H1 (cell line): ENCODE measurements at regions not wholly inside any gene's neighbourhood (a gene's known extent, or its start where the extent isn't known, plus 50 kb on each side); places are given as distances from the start of the nearest gene placed in this dataset.

Experiments used
- KDM4A ChIP-seq: IDR thresholded peaks from one replicate; pipeline ENCODE4 v1.7.1; 2012; ENCODE audit warnings: low read depth, mild to moderate bottlenecking, moderate library complexity, low read length, inconsistent platforms; ENCODE audit not compliant: severe bottlenecking
- POLR2A ChIP-seq, 2 experiments: IDR thresholded peaks; 1 replicate in 1 of 2; 2 replicates in 1 of 2; pipeline ENCODE4 v1.6.1; 2011; ENCODE audit warnings: low read depth in 2 of 2, low read length in 2 of 2, mild to moderate bottlenecking in 2 of 2; ENCODE audit errors: control extremely low read depth in 1 of 2

DNA sequence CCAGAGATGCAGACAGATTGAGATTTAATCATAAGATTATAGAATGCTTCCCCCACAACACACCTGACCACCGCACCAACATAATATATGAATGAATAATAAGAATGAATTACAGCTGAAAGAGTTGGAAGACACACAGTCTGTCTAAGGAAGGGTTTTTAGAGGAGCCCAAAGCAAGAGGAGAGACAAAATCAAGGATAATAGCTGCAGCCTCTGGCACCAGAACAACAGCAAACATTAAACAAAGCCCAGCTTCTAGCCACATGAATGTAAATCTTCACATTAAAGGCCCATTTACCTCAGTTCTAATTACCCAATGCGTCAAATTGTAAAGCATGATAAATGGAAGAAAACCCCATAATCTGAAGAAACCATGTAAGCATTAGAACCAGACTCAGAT, 133.9 kb downstream of the SPCS3 start (continued):
- TF ChIP-seq KDM4A = no peak
- TF ChIP-seq POLR2A (IDR thresholded peaks at IDR 0.05; ENCODE audit: control extremely low read depth in 1 of 2, low read depth in 2 of 2, low read length in 2 of 2) = no peak
